ENCODE measurements at regions not wholly inside any gene's neighbourhood (a gene's known extent, or its start where the extent isn't known, plus 50 kb on each side); places are given as distances from the start of the nearest gene placed in this dataset.

GRCh38 chr16:47780213-47780875 is 319.2 kb downstream of the PHKB start:
- Histone ChIP-seq H2AFZ (replicated peaks) (no peak overlapping the region), H3K9me3 (ENCODE audit: low read depth) (no peaks in the 10 kb centered on the region), H4K20me1 (ENCODE audit: low read depth) (no peaks in the 10 kb centered on the region), H3K79me2 (ENCODE audit: low read depth) (no peaks in the 10 kb centered on the region), H3K9ac (no peak overlapping the region), H3K36me3 (no peaks in the 10 kb centered on the region), H3F3A (ENCODE audit: low read depth) (no peaks in the 10 kb centered on the region), H3K4me2 (no peak overlapping the region), H3K4me3 (no peak overlapping the region), H3K4me1 (no peaks in the 10 kb centered on the region), H3K27me3 (no peaks in the 10 kb centered on the region), H3K27ac (no peak overlapping the region)
- TF ChIP-seq EZH2phosphoT487 (IDR thresholded peaks at IDR 0.05) (no peak), EZH2 (IDR thresholded peaks at IDR 0.05) (no peak)
- TF ChIP-seq, protein P1, sequence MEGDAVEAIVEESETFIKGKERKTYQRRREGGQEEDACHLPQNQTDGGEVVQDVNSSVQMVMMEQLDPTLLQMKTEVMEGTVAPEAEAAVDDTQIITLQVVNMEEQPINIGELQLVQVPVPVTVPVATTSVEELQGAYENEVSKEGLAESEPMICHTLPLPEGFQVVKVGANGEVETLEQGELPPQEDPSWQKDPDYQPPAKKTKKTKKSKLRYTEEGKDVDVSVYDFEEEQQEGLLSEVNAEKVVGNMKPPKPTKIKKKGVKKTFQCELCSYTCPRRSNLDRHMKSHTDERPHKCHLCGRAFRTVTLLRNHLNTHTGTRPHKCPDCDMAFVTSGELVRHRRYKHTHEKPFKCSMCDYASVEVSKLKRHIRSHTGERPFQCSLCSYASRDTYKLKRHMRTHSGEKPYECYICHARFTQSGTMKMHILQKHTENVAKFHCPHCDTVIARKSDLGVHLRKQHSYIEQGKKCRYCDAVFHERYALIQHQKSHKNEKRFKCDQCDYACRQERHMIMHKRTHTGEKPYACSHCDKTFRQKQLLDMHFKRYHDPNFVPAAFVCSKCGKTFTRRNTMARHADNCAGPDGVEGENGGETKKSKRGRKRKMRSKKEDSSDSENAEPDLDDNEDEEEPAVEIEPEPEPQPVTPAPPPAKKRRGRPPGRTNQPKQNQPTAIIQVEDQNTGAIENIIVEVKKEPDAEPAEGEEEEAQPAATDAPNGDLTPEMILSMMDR (IDR thresholded peaks at IDR 0.05), result no peak
- H3K27ac Mint-ChIP-seq, result no peak overlapping the region
- peaks cover under 1% of the 10 kb centered on the region for H3K27me3 Mint-ChIP-seq (ENCODE audit: insufficient read depth, low read depth)
- H3K4me1 Mint-ChIP-seq, result no peaks in the 10 kb centered on the region
- no peak overlapping the region for H3K4me3 Mint-ChIP-seq
- no peak for DNase-seq (ENCODE audit: low spot score)
- no peaks in the 10 kb centered on the region for H3K9me3 Mint-ChIP-seq
- no peaks in the 10 kb centered on the region for H3K36me3 Mint-ChIP-seq

DNA sequence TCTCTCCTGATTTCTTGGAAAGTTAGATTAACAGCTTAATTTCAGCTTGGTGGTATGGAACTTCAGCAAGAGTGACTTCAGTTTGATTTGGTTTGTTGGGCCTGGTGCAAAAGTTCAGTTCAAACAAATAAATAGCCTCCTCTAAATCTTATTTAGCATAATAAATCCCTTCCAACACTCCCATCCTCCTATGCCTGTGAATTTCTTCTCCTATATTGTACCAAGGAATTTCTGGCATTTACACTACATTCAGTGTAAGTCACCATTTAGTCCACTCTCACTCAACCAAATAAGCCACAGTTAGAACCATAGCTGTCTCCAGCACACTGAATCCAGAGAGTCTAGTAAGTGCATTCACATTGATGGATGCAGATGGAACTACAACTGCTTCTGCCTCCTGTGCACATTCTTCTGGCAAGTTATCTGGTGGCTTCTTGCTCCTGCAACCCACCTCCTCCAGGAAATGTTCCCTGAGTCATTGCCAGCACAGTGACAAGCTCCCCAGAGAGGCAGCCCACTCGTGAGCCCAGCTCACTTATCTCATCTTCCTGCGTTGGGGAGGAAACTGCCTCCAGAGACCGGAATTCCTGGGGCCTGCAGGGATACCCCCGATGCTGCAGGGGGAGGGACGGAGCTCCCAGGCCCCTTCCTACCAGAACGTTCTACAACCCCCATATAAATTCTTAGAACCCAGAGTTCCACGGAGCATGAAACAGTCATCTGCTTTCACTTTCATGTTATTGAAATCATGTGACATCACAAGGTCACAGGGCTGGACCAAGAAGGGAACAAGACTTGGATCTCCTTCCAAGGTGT is 318.3 kb downstream of the PHKB start:
- no peak overlapping the region for H3K27ac Mint-ChIP-seq
- H3K27me3 Mint-ChIP-seq (ENCODE audit: insufficient read depth, low read depth), result no peaks in the 10 kb centered on the region
- Histone ChIP-seq H4K20me1 (ENCODE audit: low read depth) (no peaks in the 10 kb centered on the region), H3K4me2 (no peak overlapping the region), H3K9me3 (ENCODE audit: low read depth) (no peaks in the 10 kb centered on the region), H3K27me3 (no peaks in the 10 kb centered on the region), H3F3A (ENCODE audit: low read depth) (no peaks in the 10 kb centered on the region), H3K27ac (no peak overlapping the region), H3K4me1 (no peaks in the 10 kb centered on the region), H3K9ac (no peak overlapping the region), H3K36me3 (no peaks in the 10 kb centered on the region), H3K79me2 (ENCODE audit: low read depth) (no peaks in the 10 kb centered on the region), H2AFZ (replicated peaks) (no peak overlapping the region), H3K4me3 (no peak overlapping the region)
- DNase-seq (ENCODE audit: low spot score), result no peak
- TF ChIP-seq, protein P1 (IDR thresholded peaks at IDR 0.05), result no peak
- TF ChIP-seq EZH2 (IDR thresholded peaks at IDR 0.05) (no peak), EZH2phosphoT487 (IDR thresholded peaks at IDR 0.05) (no peak)
- no peaks in the 10 kb centered on the region for H3K9me3 Mint-ChIP-seq
- H3K4me3 Mint-ChIP-seq, result no peak overlapping the region
- no peaks in the 10 kb centered on the region for H3K4me1 Mint-ChIP-seq
- no peaks in the 10 kb centered on the region for H3K36me3 Mint-ChIP-seq

DNA sequence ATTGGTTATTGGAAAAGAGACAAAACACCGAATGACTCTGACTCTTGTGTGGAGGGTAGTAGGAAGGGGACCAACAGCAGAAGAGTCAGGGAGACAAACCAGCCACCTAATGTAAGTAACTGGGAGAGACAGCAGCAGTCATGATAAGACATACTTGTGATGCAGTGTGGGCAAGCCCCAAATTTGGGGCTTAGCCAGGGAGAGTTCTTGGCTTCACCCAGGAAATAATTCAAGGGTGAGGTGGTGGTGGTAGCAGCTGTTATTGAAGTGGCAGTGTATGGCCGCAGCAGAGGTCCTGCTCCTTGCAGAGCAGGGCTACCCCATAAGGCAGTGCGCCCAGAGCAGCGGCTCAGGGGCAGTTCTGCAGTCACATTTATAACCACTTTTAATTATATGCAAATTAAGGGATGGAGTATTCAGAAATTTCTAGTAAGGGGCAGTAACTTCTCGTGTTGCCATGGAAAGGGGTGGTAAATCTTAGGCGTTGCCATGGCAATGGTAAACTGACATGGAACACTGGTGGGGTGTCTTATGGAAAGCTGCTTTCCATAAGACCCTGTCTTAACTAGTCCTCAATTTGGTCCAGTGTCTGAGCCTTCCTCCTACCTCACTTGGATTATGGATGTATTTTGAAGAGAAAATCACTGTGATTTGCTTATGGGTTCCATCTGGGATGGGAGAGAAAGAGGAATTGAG is 317.1 kb downstream of the PHKB start:
- no peak overlapping the region for H3K27ac ChIP-seq
- H3K36me3 ChIP-seq, result no peaks in the 10 kb centered on the region
- no peaks in the 10 kb centered on the region for H3K9me3 ChIP-seq (ENCODE audit: low read depth)
- no peaks in the 10 kb centered on the region for H3K79me2 ChIP-seq (ENCODE audit: low read depth)
- Mint-ChIP-seq H3K36me3 (no peaks in the 10 kb centered on the region), H3K27me3 (ENCODE audit: insufficient read depth, low read depth) (no peaks in the 10 kb centered on the region), H3K4me3 (no peak overlapping the region), H3K27ac (no peak overlapping the region), H3K9me3 (no peaks in the 10 kb centered on the region), H3K4me1 (no peaks in the 10 kb centered on the region)
- DNase-seq (ENCODE audit: low spot score), result no peak
- H4K20me1 ChIP-seq (ENCODE audit: low read depth), result no peaks in the 10 kb centered on the region
- no peak overlapping the region for H3K4me3 ChIP-seq
- TF ChIP-seq EZH2phosphoT487 (IDR thresholded peaks at IDR 0.05) (no peak), EZH2 (IDR thresholded peaks at IDR 0.05) (no peak)
- TF ChIP-seq, protein P1 (IDR thresholded peaks at IDR 0.05), result no peak
- no peak overlapping the region for H3K4me2 ChIP-seq
- no peak overlapping the region for H2AFZ ChIP-seq (replicated peaks)
- H3K4me1 ChIP-seq, result no peaks in the 10 kb centered on the region
- H3K27me3 ChIP-seq, result no peaks in the 10 kb centered on the region
- no peak overlapping the region for H3K9ac ChIP-seq
- no peaks in the 10 kb centered on the region for H3F3A ChIP-seq (ENCODE audit: low read depth)
